ENCODE measurements at regions not wholly inside any gene's neighbourhood (a gene's known extent, or its start where the extent isn't known, plus 50 kb on each side); places are given as distances from the start of the nearest gene placed in this dataset.

- 84% methylated on average over 14 of the region's 14 CpGs for WGBS
These were observed 436.8 kb downstream of the BCL11B start for GRCh38 chr14:98835051-98835824.

GRCh38 chr14:98835825-98836100, 436.2 kb downstream of the BCL11B start:
- intact Hi-C loops (cut with DNase I) = no loop called here
- TF ChIP-seq POLR2AphosphoS5 (IDR thresholded peaks at IDR 0.05) (no peak), CTCF (IDR thresholded peaks at IDR 0.05) (no peak), EP300 (IDR thresholded peaks at IDR 0.05) (no peak), POLR2A (IDR thresholded peaks at IDR 0.05; ENCODE audit: low read depth) (no peak)
- Histone ChIP-seq H3K36me3 (no peaks in the 10 kb centered on the region), H3K4me3 (no peak overlapping the region), H3K27ac (replicated peaks in 1 of 4) (no peak overlapping the region), H3K27me3 (peaks cover 0 to 10% (median 0%) of the 10 kb centered on the region in 4 donors), H3K9me3 (no peaks in the 10 kb centered on the region), H3K4me1 (no peaks in the 10 kb centered on the region)
- no peak for DNase-seq (ENCODE audit: extremely low spot score)
- WGBS = 95% methylated on average over 2 of the region's 2 CpGs

More at GRCh38 chr14:98835051-98835824, 436.8 kb downstream of the BCL11B start:
- DNase-seq (ENCODE audit: extremely low spot score) = no peak
- Histone ChIP-seq H3K4me3 (no peak overlapping the region), H3K27me3 (peaks cover 0 to 10% (median 0%) of the 10 kb centered on the region in 4 donors), H3K4me1 (no peaks in the 10 kb centered on the region), H3K27ac (replicated peaks in 1 of 4) (no peak overlapping the region), H3K9me3 (no peaks in the 10 kb centered on the region), H3K36me3 (no peaks in the 10 kb centered on the region)
- TF ChIP-seq EP300 (IDR thresholded peaks at IDR 0.05) = no peak
- intact Hi-C loops (cut with DNase I) = no loop called here

- H3K9me3 ChIP-seq = no peaks in the 10 kb centered on the region
- no peak for TF ChIP-seq POLR2AphosphoS5 (IDR thresholded peaks at IDR 0.05)
- no peak for TF ChIP-seq EP300 (IDR thresholded peaks at IDR 0.05)
- H3K4me1 ChIP-seq = no peaks in the 10 kb centered on the region
These were observed 431.9 kb downstream of the BCL11B start for GRCh38 chr14:98840091-98840490.

GRCh38 chr14:98840511-98840910, 431.5 kb downstream of the BCL11B start:
- Histone ChIP-seq H3K27ac (replicated peaks in 1 of 4) (no peak overlapping the region), H3K4me3 (no peak overlapping the region), H3K27me3 (peaks cover 0 to 10% (median 0%) of the 10 kb centered on the region in 4 donors), H3K4me1 (no peaks in the 10 kb centered on the region), H3K9me3 (no peaks in the 10 kb centered on the region), H3K36me3 (no peaks in the 10 kb centered on the region)
- intact Hi-C loops (cut with DNase I) = no loop called here
- 83% methylated on average over 6 of the region's 6 CpGs for WGBS
- TF ChIP-seq CTCF (IDR thresholded peaks at IDR 0.05) = no peak
- TF ChIP-seq POLR2AphosphoS5 (IDR thresholded peaks at IDR 0.05) = no peak
- TF ChIP-seq EP300 (IDR thresholded peaks at IDR 0.05) = no peak
- TF ChIP-seq POLR2A (IDR thresholded peaks at IDR 0.05; ENCODE audit: low read depth) = no peak
- no peak for DNase-seq (ENCODE audit: extremely low spot score)

More at GRCh38 chr14:98840091-98840490, 431.9 kb downstream of the BCL11B start:
- no peaks in the 10 kb centered on the region for H3K36me3 ChIP-seq
- 50% methylated on average over 4 of the region's 4 CpGs for WGBS
- no peak overlapping the region for H3K4me3 ChIP-seq
- DNase-seq (ENCODE audit: extremely low spot score) = no peak
- H3K27ac ChIP-seq (replicated peaks in 1 of 4) = no peak overlapping the region
- H3K27me3 ChIP-seq = peaks cover 0 to 10% (median 0%) of the 10 kb centered on the region in 4 donors
- intact Hi-C loops (cut with DNase I) = no loop called here

- Histone ChIP-seq H3K27ac (replicated peaks in 1 of 4) (no peak overlapping the region), H3K9me3 (peaks cover 0 to 3% (median 0%) of the 10 kb centered on the region in 4 donors), H3K4me3 (no peak overlapping the region), H3K4me1 (no peaks in the 10 kb centered on the region), H3K36me3 (no peaks in the 10 kb centered on the region), H3K27me3 (no peaks in the 10 kb centered on the region)
- TF ChIP-seq POLR2AphosphoS5 (IDR thresholded peaks at IDR 0.05) (no peak), CTCF (IDR thresholded peaks at IDR 0.05) (no peak), EP300 (IDR thresholded peaks at IDR 0.05) (no peak)
- intact Hi-C loops (cut with DNase I) = no loop called here
- DNase-seq (ENCODE audit: extremely low spot score) = no peak
These were observed 427.5 kb downstream of the BCL11B start for GRCh38 chr14:98844456-98844855.
